Stimulated activated naive B cell treated with anti-CD40 and anti-IgM and Interleukin-4, amounts not matched to agents 10 μg/mL and 1 μg/mL and 100 μg/mL, for 72 hours (primary cell): ENCODE measurements at regions not wholly inside any gene's neighbourhood (a gene's known extent, or its start where the extent isn't known, plus 50 kb on each side); places are given as distances from the start of the nearest gene placed in this dataset.
A peak's percentile ranks its signal among the peaks of the same experiment; 100 is the strongest.

ENCODE experiments used
- ATAC-seq, 2 donors: fragments of 150-1000 bp; cut with Tn5 transposase; replicated peaks; 2 replicates each; pipeline ENCODE4 v1.10.0; 2021; ENCODE audit warnings: moderate library complexity in 1 of 2
- DNase-seq: peaks from one replicate; pipeline ENCODE4 v3.0.0; 2021
- H3K27ac Mint-ChIP-seq: one replicate; pipeline ENCODE4 v1.8.0; 2022; ENCODE audit warnings: mild to moderate bottlenecking, mixed read lengths
- H3K27me3 Mint-ChIP-seq, 2 donors: one replicate each; pipeline ENCODE4 v1.8.0; 2022; ENCODE audit warnings: mixed read lengths in 2 of 2
- H3K36me3 Mint-ChIP-seq, 2 donors: one replicate each; pipeline ENCODE4 v1.8.0; 2022; ENCODE audit warnings: mixed read lengths in 2 of 2, mild to moderate bottlenecking in 1 of 2
- H3K4me1 Mint-ChIP-seq, 2 donors: one replicate each; pipeline ENCODE4 v1.8.0; 2022; ENCODE audit warnings: mixed read lengths in 2 of 2, mild to moderate bottlenecking in 1 of 2
- H3K4me3 Mint-ChIP-seq, 2 donors: one replicate each; pipeline ENCODE4 v1.8.0; 2022; ENCODE audit warnings: mild to moderate bottlenecking in 2 of 2, mixed read lengths in 2 of 2, moderate library complexity in 1 of 2
- H3K9me3 Mint-ChIP-seq, 2 donors: one replicate each; pipeline ENCODE4 v1.8.0; 2022; ENCODE audit warnings: mixed read lengths in 2 of 2, mild to moderate bottlenecking in 1 of 2

GRCh38 chr4:95714571-95714970 lies 125.3 kb upstream of the PDHA2 start:
- Mint-ChIP-seq H3K4me3 (no peak overlapping the region), H3K9me3 (peaks cover 0 to 5% of the 10 kb centered on the region in 2 donors), H3K4me1 (no peaks in the 10 kb centered on the region), H3K27ac (no peak overlapping the region), H3K27me3 (no peaks in the 10 kb centered on the region), H3K36me3 (no peaks in the 10 kb centered on the region)
- DNase-seq (no peak), ATAC-seq (no peak)

- Mint-ChIP-seq H3K9me3 (peaks cover 9 to 11% of the 10 kb centered on the region in 2 donors), H3K4me3 (no peak overlapping the region), H3K36me3 (no peaks in the 10 kb centered on the region), H3K27ac (no peak overlapping the region), H3K4me1 (no peaks in the 10 kb centered on the region), H3K27me3 (no peaks in the 10 kb centered on the region)
- DNase-seq (no peak), ATAC-seq (no peak)
These were observed 134.6 kb upstream of the PDHA2 start for GRCh38 chr4:95705323-95705722.

GRCh38 chr4:95701500-95702170 lies 138.3 kb upstream of the PDHA2 start:
- Mint-ChIP-seq H3K4me1 (no peaks in the 10 kb centered on the region), H3K27me3 (no peaks in the 10 kb centered on the region)
- no peak for ATAC-seq

GRCh38 chr4:95694411-95694810 lies 145.5 kb upstream of the PDHA2 start:
- Mint-ChIP-seq H3K36me3 (no peaks in the 10 kb centered on the region), H3K27me3 (no peaks in the 10 kb centered on the region), H3K9me3 (no peaks in the 10 kb centered on the region), H3K4me1 (no peaks in the 10 kb centered on the region), H3K27ac (no peak overlapping the region), H3K4me3 (no peak overlapping the region)
- ATAC-seq (no peak), DNase-seq (no peak)

More at GRCh38 chr4:95701500-95702170, 138.3 kb upstream of the PDHA2 start:
- DNase-seq = no peak
- H3K36me3 Mint-ChIP-seq = no peaks in the 10 kb centered on the region
- H3K9me3 Mint-ChIP-seq = peaks cover 9 to 11% of the 10 kb centered on the region in 2 donors
- no peak overlapping the region for H3K4me3 Mint-ChIP-seq
- no peak overlapping the region for H3K27ac Mint-ChIP-seq

- Mint-ChIP-seq H3K27me3 (no peaks in the 10 kb centered on the region), H3K36me3 (no peaks in the 10 kb centered on the region), H3K9me3 (no peaks in the 10 kb centered on the region), H3K4me3 (no peak overlapping the region), H3K4me1 (no peaks in the 10 kb centered on the region), H3K27ac (no peak overlapping the region)
- DNase-seq = no peak
- peak; percentile 38 to 52 for ATAC-seq
These were observed 144.8 kb upstream of the UNC5C start for GRCh38 chr4:95693594-95693993.

- no peak for ATAC-seq
- no peak overlapping the region for H3K27ac Mint-ChIP-seq
- H3K4me1 Mint-ChIP-seq = no peaks in the 10 kb centered on the region
- no peak for DNase-seq
- no peaks in the 10 kb centered on the region for H3K36me3 Mint-ChIP-seq
- H3K9me3 Mint-ChIP-seq = peaks cover 2 to 3% of the 10 kb centered on the region in 2 donors
- no peak overlapping the region for H3K4me3 Mint-ChIP-seq
- H3K27me3 Mint-ChIP-seq = no peaks in the 10 kb centered on the region
These were observed 127.4 kb upstream of the UNC5C start for GRCh38 chr4:95676190-95676589.

GRCh38 chr4:95675623-95676022 lies 126.8 kb upstream of the UNC5C start:
- ATAC-seq = no peak
- DNase-seq = no peak
- no peak overlapping the region for H3K4me3 Mint-ChIP-seq
- H3K36me3 Mint-ChIP-seq = no peaks in the 10 kb centered on the region
- no peak overlapping the region for H3K27ac Mint-ChIP-seq
- H3K9me3 Mint-ChIP-seq = peaks cover 2 to 3% of the 10 kb centered on the region in 2 donors
- no peaks in the 10 kb centered on the region for H3K4me1 Mint-ChIP-seq
- no peaks in the 10 kb centered on the region for H3K27me3 Mint-ChIP-seq

GRCh38 chr4:95674521-95674981 lies 125.8 kb upstream of the UNC5C start:
- Mint-ChIP-seq H3K4me3 (no peak overlapping the region), H3K4me1 (no peaks in the 10 kb centered on the region), H3K27me3 (no peaks in the 10 kb centered on the region), H3K9me3 (peaks cover 2 to 6% of the 10 kb centered on the region in 2 donors), H3K36me3 (no peaks in the 10 kb centered on the region), H3K27ac (no peak overlapping the region)
- no peak for ATAC-seq
- no peak for DNase-seq

GRCh38 chr4:95672811-95673210 lies 124.0 kb upstream of the UNC5C start:
- no peaks in the 10 kb centered on the region for H3K4me1 Mint-ChIP-seq

GRCh38 chr4:95660719-95661118 lies 111.9 kb upstream of the UNC5C start:
- ATAC-seq (no peak), DNase-seq (no peak)
- Mint-ChIP-seq H3K27me3 (no peaks in the 10 kb centered on the region), H3K36me3 (no peaks in the 10 kb centered on the region), H3K4me1 (no peaks in the 10 kb centered on the region), H3K9me3 (peaks cover 0 to 9% of the 10 kb centered on the region in 2 donors), H3K4me3 (no peak overlapping the region), H3K27ac (no peak overlapping the region)

More at GRCh38 chr4:95672811-95673210, 124.0 kb upstream of the UNC5C start:
- no peaks in the 10 kb centered on the region for H3K36me3 Mint-ChIP-seq
- H3K27me3 Mint-ChIP-seq = no peaks in the 10 kb centered on the region
- ATAC-seq (no peak), DNase-seq (no peak)
- H3K9me3 Mint-ChIP-seq = peaks cover 2 to 9% of the 10 kb centered on the region in 2 donors
- H3K4me3 Mint-ChIP-seq = no peak overlapping the region
- no peak overlapping the region for H3K27ac Mint-ChIP-seq

GRCh38 chr4:95651891-95652290 lies 103.1 kb upstream of the UNC5C start:
- no peak for ATAC-seq
- Mint-ChIP-seq H3K4me1 (no peaks in the 10 kb centered on the region), H3K4me3 (no peak overlapping the region), H3K9me3 (peaks cover 0 to 9% of the 10 kb centered on the region in 2 donors), H3K27ac (no peak overlapping the region), H3K36me3 (no peaks in the 10 kb centered on the region), H3K27me3 (no peaks in the 10 kb centered on the region)
- DNase-seq = no peak

- H3K4me3 Mint-ChIP-seq = no peak overlapping the region
- H3K27me3 Mint-ChIP-seq = no peaks in the 10 kb centered on the region
- ATAC-seq = no peak
- no peak overlapping the region for H3K27ac Mint-ChIP-seq
- no peaks in the 10 kb centered on the region for H3K36me3 Mint-ChIP-seq
- no peaks in the 10 kb centered on the region for H3K9me3 Mint-ChIP-seq
- no peak for DNase-seq
- no peaks in the 10 kb centered on the region for H3K4me1 Mint-ChIP-seq
These were observed 95.6 kb upstream of the UNC5C start for GRCh38 chr4:95644417-95644816.

- H3K36me3 Mint-ChIP-seq = no peaks in the 10 kb centered on the region
- DNase-seq (no peak), ATAC-seq (no peak)
- no peak overlapping the region for H3K4me3 Mint-ChIP-seq
- H3K4me1 Mint-ChIP-seq = no peaks in the 10 kb centered on the region
- no peaks in the 10 kb centered on the region for H3K9me3 Mint-ChIP-seq
- H3K27me3 Mint-ChIP-seq = no peaks in the 10 kb centered on the region
- no peak overlapping the region for H3K27ac Mint-ChIP-seq
These were observed 94.9 kb upstream of the UNC5C start for GRCh38 chr4:95643627-95644026.

GRCh38 chr4:95641571-95641970 lies 92.8 kb upstream of the UNC5C start:
- H3K27ac Mint-ChIP-seq = no peak overlapping the region
- H3K36me3 Mint-ChIP-seq = no peaks in the 10 kb centered on the region
- H3K27me3 Mint-ChIP-seq = no peaks in the 10 kb centered on the region
- ATAC-seq (no peak), DNase-seq (no peak)
- no peaks in the 10 kb centered on the region for H3K4me1 Mint-ChIP-seq
- H3K9me3 Mint-ChIP-seq = no peaks in the 10 kb centered on the region
- H3K4me3 Mint-ChIP-seq = no peak overlapping the region

GRCh38 chr4:95640311-95640710 lies 91.5 kb upstream of the UNC5C start:
- H3K4me3 Mint-ChIP-seq = no peak overlapping the region
- no peaks in the 10 kb centered on the region for H3K36me3 Mint-ChIP-seq
- DNase-seq = no peak
- no peaks in the 10 kb centered on the region for H3K4me1 Mint-ChIP-seq
- H3K9me3 Mint-ChIP-seq = no peaks in the 10 kb centered on the region
- no peaks in the 10 kb centered on the region for H3K27me3 Mint-ChIP-seq
- ATAC-seq = no peak
- H3K27ac Mint-ChIP-seq = no peak overlapping the region
